ENCODE measurements at regions not wholly inside any gene's neighbourhood (a gene's known extent, or its start where the extent isn't known, plus 50 kb on each side); places are given as distances from the start of the nearest gene placed in this dataset.

DNA sequence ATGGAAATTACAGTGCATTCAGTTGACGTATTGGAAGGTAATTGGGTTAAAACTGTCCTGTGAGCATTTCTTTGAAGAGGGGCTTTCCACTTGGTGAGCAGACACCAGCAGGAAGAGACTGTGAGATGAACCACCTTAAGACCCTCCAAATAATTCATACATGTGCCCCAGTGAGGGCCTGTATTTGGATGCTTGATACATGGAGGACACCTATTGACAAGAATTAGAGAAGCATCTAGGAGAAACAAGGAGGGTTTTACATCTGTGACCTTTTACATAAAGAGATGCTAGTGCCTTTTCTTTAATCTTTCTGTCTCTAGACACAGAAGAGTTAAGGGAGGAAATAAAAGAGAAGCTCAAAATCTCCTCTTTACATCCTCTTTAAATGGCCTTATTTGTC lies 1115.3 kb upstream of the IGFBP7 start:
- no peak for FAIRE-seq
- H3K4me3 ChIP-seq (ENCODE audit: low read depth, low read length) = no peak overlapping the region

DNA sequence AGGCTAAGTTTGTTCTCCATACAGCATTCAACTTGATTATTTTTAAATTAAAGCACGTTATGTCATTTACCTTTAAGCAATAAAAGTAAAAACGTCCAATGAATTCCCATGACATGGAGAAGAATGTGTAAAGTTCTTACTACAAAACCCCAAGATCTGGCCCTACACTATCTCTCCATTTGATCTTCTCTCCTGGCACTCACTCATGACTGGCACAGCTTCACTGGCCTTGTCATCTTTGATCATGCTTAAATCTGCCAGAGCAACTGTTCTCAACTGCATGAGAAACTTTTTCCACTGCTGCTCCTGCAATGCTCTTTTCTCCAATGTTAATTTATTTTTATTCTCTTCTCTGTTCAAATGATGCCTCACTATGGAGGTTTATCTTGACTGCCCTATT lies 1109.0 kb upstream of the IGFBP7 start:
- Histone ChIP-seq H3K36me3 (ENCODE audit: control insufficient read depth, insufficient read depth, low read length) (no peaks in the 10 kb centered on the region), H3K4me3 (ENCODE audit: low read depth, low read length) (no peak overlapping the region), H3K27me3 (ENCODE audit: control insufficient read depth, insufficient read depth, low read length) (no peaks in the 10 kb centered on the region)
- TF ChIP-seq CTCF (IDR thresholded peaks at IDR 0.05; ENCODE audit: insufficient read depth, low read length, severe bottlenecking) = no peak
- no peak for DNase-seq (ENCODE audit: low read depth)
- no peak for FAIRE-seq

More for the DNA sequence above, 1115.3 kb upstream of the IGFBP7 start:
- Histone ChIP-seq H3K27me3 (ENCODE audit: control insufficient read depth, insufficient read depth, low read length) (no peaks in the 10 kb centered on the region), H3K36me3 (ENCODE audit: control insufficient read depth, insufficient read depth, low read length) (no peaks in the 10 kb centered on the region)
- DNase-seq (ENCODE audit: low read depth) = no peak
- no peak for TF ChIP-seq CTCF (IDR thresholded peaks at IDR 0.05; ENCODE audit: insufficient read depth, low read length, severe bottlenecking)

- FAIRE-seq (no peak), DNase-seq (ENCODE audit: low read depth) (no peak)
- Histone ChIP-seq H3K4me3 (ENCODE audit: low read depth, low read length) (no peak overlapping the region), H3K36me3 (ENCODE audit: control insufficient read depth, insufficient read depth, low read length) (no peaks in the 10 kb centered on the region), H3K27me3 (ENCODE audit: control insufficient read depth, insufficient read depth, low read length) (no peaks in the 10 kb centered on the region)
- TF ChIP-seq CTCF (IDR thresholded peaks at IDR 0.05; ENCODE audit: insufficient read depth, low read length, severe bottlenecking) = no peak
Observed at GRCh38 chr4:58216461-58216860, 1106.3 kb upstream of the IGFBP7 start.

DNA sequence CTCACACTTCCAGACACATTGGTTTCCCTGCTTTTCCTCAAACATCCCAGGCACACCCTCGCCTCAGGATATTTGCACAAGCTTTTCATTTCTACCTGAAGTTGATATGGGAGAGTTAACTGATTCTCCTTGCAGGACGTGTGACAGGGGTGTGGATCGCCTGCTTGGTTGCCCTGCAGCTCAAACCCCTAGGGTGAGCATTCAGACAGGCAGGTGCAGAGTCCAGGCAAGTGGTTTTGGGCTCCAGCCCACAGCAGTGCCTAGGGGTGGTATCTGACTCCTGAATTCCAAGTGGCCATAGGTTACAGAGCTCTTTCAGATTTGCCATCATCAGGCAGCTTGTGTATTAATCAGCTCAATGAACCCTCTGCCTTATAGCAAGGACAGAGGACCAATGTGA lies 1104.2 kb upstream of the IGFBP7 start:
- no peaks in the 10 kb centered on the region for H3K36me3 ChIP-seq (ENCODE audit: control insufficient read depth, insufficient read depth, low read length)
- no peak for FAIRE-seq
- no peak overlapping the region for H3K4me3 ChIP-seq (ENCODE audit: low read depth, low read length)
- H3K27me3 ChIP-seq (ENCODE audit: control insufficient read depth, insufficient read depth, low read length) = no peaks in the 10 kb centered on the region
- no peak for DNase-seq (ENCODE audit: low read depth)
- TF ChIP-seq CTCF (IDR thresholded peaks at IDR 0.05; ENCODE audit: insufficient read depth, low read length, severe bottlenecking) = no peak

DNA sequence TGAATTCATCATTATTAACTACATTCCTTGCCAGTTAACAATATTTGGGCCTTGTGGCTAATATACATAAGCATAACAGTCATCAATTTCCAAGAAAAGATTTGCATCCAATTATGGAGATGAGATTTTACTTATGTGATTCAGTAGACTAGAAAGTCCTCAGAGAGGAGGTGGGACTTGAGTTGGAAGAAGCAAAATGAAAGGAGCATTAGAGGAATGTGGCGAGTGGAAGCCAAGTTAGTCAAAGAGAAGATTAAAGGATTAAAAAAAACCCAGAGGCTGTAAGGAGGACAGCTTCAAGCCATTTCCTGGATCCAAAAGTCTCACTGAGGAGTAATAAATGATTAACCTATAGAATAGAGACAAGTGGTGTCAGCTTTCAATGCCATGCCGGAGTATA lies 1099.4 kb upstream of the IGFBP7 start:
- H3K36me3 ChIP-seq (ENCODE audit: control insufficient read depth, insufficient read depth, low read length) = no peaks in the 10 kb centered on the region
- no peak for DNase-seq (ENCODE audit: low read depth)
- FAIRE-seq = no peak
- no peaks in the 10 kb centered on the region for H3K27me3 ChIP-seq (ENCODE audit: control insufficient read depth, insufficient read depth, low read length)
- no peak overlapping the region for H3K4me3 ChIP-seq (ENCODE audit: low read depth, low read length)
- no peak for TF ChIP-seq CTCF (IDR thresholded peaks at IDR 0.05; ENCODE audit: insufficient read depth, low read length, severe bottlenecking)

GRCh38 chr4:58209001-58209400 lies 1098.8 kb upstream of the IGFBP7 start:
- H3K4me3 ChIP-seq (ENCODE audit: low read depth, low read length) = no peak overlapping the region
- TF ChIP-seq CTCF (IDR thresholded peaks at IDR 0.05; ENCODE audit: insufficient read depth, low read length, severe bottlenecking) = no peak
- DNase-seq (ENCODE audit: low read depth) = no peak
- H3K27me3 ChIP-seq (ENCODE audit: control insufficient read depth, insufficient read depth, low read length) = no peaks in the 10 kb centered on the region
- no peak for FAIRE-seq
- H3K36me3 ChIP-seq (ENCODE audit: control insufficient read depth, insufficient read depth, low read length) = no peaks in the 10 kb centered on the region
